ENCODE measurements at regions not wholly inside any gene's neighbourhood (a gene's known extent, or its start where the extent isn't known, plus 50 kb on each side); places are given as distances from the start of the nearest gene placed in this dataset.
"Not testable (repeated sequence)": the region's sequence is repeated elsewhere in the genome, so short reads cannot be mapped to it uniquely, and the experiment has no call there.

DNA sequence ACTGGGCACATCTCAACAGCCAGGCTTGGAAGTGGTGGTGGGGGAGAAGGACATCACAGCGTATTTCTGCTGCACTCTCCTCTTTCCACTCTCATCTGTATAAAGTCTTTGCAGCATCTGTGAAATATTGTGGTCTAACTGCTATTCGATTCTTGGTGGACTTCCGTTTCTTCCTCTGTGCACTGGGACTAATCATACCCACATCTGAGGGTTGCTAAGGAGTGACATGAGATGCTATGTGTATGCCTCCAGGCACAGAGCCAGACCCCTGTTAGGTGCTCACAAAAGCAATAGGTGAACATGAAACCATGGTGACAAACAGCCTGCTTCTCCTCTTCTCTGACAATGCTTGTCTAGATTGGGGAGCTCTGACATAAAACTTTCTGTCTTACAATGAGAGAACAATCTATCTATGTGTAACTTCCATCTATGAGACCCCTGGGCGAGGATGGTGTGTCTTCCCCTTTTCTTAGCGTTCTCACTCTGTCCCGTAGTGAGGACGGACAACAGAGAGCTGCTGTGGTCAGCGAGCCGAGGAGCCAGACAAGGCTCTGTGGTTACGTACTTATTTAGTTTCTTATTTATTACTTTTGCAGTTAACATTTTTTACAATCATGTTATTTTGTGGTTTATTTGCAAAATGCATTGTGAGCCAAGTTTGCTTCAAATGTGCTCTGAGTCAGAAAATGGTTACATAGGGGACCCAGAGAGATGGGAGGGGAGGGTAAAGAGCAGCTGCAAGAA lies 196.7 kb upstream of the TPRG1 start:
- DNase-seq, result no peak

DNA sequence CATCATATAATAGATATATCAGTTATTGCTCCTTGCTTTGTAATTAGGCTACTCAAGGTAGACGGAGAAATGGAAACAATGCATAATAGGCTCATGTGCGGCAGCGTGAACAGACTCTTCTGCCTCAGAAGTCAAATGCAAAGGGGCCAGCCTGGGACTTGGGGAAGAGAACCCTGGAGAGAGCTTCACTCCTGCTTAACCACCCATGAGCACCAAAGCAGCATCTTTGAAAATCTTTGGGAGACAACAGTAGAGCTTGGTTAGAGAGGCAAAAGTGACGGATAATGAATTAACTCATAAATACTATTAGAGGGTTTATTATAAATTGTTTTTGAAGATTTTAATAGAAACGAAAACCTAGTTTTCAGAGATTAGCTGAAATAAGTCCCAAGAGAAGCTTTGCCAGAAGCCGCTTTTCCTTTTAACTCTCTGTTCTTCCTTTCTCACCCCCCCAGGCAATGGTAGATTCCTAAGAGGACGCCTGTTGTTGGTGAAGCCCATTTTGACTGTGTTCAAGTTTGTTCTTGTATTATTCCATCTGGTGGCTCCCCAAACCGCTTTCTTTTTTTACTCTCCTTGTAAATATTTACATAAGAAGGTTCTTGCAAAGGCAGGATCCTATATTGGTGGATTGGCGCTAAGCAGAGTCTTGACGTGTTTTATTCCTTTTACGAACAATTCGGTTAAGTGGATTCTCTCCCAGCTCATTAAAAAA lies 196.0 kb upstream of the TPRG1 start:
- DNase-seq, result peak; percentile 35 to 56

DNA sequence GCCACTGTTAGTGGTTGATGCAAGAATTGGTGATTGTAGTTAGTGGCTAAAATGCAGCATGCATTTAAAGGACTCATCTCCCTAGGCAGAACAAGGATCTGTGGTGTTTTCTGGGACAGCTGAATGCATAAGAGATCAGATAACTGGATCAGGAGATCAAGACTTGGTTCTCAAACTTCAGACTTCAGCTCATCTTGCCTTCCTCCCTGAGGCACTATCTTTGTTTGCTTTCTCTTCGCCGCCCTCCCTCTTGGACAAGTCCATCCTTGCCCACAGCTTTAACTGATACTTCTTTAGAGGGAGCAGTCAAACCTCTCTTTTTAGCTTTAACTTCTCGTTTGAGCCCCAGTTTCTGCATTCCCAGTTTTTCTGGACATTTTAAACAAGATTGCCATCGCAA lies 195.4 kb upstream of the TPRG1 start:
- no peak for DNase-seq

DNA sequence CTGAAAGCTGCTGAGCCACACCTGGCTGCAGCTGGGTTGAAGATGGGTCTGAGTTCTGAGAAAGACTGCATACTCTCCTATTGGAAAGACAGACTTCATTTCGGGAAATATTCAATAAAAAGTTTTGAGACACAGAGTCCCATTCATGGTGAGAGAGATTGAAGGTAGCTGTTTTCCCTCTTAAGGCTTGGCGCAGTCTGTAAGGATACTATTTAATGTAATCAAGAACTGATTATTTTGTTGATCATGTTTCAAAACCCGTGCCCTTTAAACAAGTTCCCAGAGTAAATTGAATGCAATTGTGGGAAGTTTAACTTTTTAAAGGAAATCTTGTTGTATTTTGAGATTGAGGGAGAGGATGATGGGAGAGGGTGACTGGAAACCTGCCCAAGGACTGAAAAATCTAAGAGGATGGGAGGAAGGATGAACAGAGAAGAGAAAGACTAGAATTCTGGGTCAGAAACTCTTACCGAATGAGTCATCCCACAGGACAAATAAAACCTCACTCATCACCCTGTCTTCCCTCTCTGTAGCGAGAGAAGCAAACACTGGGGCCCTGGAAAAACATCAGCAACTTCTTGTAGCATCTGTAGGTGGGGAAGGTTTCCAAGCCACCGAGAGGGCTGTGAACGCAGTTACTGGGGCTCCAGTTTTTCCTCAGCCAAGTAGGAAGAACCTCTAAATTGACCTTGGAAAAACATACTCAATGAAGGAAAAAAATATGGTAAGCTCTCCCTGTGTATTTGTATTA lies 193.2 kb upstream of the TPRG1 start:
- DNase-seq, result no peak

- DNase-seq, result no peak
Measured at GRCh38 chr3:188979248-188979647, 192.5 kb upstream of the TPRG1 start.

DNA sequence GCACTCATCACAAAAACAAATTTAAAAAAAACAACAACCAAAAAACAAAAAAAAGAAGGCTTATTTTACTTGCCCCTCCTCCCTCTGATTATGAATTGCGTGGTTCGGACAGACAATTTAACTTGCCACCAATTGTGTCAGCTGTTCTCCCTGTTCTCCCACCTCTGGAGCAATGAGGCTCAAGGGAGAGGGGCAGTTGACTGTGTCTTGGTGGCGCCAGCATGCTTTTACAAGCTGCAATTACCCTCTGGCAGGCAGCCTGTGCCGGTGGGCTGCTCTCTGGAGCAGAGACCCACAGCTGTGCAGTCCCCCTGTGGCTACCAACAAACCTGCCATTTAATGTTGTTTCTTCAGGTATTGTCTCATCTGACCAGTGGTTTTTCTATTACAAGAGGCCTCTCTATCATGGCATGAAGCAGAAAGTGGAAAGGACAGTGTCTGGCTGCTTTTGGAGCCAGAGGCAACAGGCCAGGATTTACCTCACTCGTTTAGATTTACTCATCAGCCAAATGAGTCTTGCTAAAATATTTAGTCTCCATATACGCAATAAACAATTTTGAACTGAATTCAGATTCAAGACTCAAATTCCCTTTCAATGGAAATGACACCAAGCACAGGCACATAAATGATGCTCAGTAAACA lies 192.0 kb upstream of the TPRG1 start:
- no peak for DNase-seq

DNA sequence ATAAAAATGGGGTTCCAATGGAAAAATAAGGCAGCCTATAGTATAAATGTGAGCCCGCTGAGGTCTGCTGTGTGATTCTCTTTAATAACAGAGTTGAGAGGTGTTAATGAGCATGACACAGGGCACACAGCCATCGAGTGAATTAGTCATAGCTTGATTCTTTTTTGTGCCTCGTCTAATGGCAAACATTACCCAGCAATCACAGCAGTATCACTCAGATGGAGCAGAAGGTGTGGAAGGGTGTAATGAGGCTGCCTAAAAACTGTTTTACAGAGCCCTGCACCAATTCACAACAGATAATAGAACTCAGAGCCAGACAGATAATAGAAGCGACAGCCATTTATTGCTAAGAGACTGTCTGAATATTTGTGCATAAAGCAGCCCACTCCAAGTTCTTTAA lies 178.6 kb upstream of the TPRG1 start:
- DNase-seq, result no peak

GRCh38 chr3:189001559-189001958 lies 170.2 kb upstream of the TPRG1 start:
- no peak for DNase-seq

GRCh38 chr3:189003410-189003809 lies 168.4 kb upstream of the TPRG1 start:
- DNase-seq, result no peak

- DNase-seq, result no peak
Measured at GRCh38 chr3:189013224-189013888, 158.4 kb upstream of the TPRG1 start.

DNA sequence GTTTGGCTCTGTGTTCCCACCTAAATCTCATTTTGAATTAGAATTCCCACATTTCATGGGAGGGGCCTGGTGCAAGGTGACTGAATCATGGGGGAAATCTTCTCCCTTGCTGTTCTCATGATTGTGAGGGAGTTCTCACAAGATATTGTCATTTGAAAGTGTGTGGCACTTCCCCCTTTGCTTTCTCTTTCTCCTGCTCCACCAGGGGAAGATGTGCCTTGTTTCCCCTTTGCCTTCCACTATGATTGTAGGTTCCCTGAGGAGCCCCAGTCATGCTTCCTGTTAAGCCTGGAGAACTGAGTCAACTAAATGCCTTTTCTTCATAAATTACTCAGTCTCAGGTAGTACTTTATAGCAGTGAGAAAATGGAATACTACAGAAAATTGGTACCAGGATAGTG lies 157.2 kb upstream of the TPRG1 start:
- DNase-seq, result no peak

GRCh38 chr3:189022576-189023466 lies 148.9 kb upstream of the TPRG1 start:
- not testable (repeated sequence) for DNase-seq

GRCh38 chr3:189025866-189026265 lies 145.9 kb upstream of the TPRG1 start:
- no peak for DNase-seq

DNA sequence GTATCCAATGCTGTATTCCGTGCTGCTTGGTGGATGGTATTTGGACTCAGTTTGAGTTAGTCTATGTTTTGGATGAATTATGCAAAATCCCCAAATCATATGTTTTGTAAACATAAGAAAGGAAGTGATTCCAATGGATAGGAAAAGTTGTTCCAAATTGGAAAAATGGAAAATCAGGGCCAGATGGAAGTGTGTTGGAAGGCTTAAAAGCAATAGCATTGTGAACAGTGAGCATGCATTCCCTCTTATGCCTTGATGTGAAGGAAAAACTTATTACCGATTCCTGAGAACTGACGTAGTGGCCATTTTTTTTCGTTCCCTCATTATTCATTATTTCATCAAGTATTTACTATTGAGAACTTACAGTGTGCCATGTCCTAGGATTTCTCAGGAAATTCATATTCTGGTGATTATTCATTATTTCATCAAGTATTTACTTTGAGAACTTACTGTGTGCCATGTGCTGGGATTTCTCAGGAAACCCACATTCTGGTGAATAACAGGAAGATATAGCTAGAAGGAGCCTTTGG lies 144.1 kb upstream of the TPRG1 start:
- DNase-seq, result no peak

DNA sequence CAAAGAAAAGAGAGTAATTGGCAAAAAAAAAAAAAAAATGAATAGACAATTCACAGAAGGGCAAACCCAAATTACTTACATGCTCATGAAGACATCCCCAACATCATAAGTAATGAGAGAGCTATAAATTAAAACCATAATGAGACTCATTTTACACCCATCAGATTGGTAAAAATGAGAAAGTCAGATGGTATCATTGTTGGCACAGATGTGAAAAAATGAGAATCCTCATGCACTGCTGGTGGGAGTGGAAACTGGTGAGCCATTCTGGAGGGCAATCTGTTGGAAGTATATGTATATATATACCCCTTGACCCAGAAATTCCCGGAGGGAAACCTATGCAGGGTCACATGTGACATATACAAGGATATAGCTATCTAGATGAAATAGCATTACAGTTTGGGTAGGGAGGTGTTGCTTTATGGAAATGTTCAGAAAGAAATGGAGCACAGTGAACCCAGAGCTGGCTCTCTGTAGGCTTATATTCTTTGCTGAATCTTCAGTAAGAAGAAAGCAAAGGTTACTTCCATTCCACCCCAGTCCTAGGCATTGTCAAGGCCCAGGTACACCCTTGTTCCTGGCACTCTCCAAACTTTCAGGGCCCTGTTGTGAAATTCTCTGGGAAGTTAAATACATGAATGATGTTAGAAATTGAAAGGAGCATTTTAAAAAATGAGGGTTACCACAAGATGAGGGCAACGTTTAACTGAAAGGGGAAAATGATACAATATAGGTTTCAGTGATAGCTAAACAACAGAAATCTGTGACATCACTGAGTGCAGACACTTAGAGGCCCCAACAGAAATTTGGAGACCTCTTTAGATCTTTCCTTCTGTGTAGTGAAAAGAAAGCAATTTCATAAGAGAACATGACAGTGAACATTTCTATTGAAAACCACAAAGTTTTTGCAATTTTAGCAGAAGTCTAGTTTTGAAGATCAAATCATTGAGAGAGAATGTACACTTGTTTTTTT lies 132.7 kb upstream of the TPRG1 start:
- DNase-seq, result no peak

DNA sequence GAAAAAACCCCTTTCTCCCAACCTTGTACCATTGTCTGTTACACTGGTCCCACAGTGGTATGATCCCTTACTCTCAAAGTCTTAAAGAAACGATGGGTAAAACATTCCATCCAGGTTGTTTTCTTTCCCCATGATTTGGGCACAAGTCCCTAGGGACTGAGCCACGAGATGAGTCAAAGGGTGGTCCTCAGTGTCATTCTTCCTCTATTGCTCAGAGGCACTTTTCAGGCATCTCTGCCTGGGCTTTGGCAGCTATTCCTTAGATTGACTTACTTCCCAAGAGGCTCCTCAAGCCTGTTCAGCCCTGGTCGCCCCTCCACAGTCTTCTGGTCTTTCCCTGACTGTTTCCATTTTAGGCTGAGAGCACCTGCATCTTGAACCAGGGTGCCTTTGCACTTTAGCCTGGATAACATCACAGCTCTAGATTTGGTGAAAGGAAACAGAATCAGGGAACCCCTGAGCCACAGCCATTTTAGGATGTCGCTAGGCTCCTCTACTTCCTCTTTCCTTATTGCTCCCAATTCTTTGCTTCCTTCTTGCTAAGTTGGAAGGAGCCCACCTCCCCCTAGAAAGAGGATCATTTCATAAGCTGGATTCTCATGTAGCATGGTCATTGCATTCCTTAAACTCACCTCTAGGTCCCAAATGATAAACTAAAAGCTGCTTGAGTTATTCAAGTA lies 131.0 kb upstream of the TPRG1 start:
- DNase-seq, result no peak

GRCh38 chr3:189041482-189042090 lies 130.2 kb upstream of the TPRG1 start:
- peak; percentile 4 to 40 for DNase-seq

DNA sequence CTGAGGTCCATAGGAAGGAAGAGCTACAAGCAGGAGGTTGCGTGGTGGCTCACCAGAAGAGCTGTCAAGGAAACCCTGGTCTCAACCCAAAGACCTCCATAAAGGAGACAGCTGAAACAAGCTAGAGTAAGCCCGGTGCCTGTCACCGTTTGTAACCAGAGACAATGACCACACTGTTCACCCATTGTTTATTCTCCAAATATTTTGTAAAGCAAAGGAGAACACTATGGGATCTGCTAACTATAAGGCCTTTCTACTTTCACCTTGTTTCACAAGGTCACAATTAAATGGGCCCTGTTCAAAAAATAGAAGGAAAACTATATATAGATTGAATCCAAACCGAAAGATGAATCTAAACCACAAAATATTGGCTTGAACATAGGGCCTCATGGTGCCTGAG lies 128.9 kb upstream of the TPRG1 start:
- no peak for DNase-seq

Measured in NCI-H187 (cell line).